HCT116 (cell line): ENCODE measurements at regions not wholly inside any gene's neighbourhood (a gene's known extent, or its start where the extent isn't known, plus 50 kb on each side); places are given as distances from the start of the nearest gene placed in this dataset.
A peak's percentile ranks its signal among the peaks of the same experiment; 100 is the strongest.

Experiments used
- ATAC-seq: fragments of 200-7000 bp; cut with Tn5 transposase; 2 replicates; pipeline ENCODE4 v1.9.1; 2020; ENCODE audit warnings: mild to moderate bottlenecking, moderate library complexity
- BruUV-seq: library from RNA; stranded (reverse); fragments of 400-500 nt; replicated peaks from 2 replicates; lab custom pipeline; 2021; lab: Mats Ljungman, UMichigan
- CTCF ChIA-PET: fragments of 300-600 bp; sonication (Branson Sonifier 250); formaldehyde crosslinking; loops from one replicate; lab custom pipeline; 2021; ENCODE audit warnings: antibody characterized with exemption; lab: Charles Lee
- POLR2A ChIA-PET: fragments of 300-600, 350-600 bp; sonication (Branson Sonifier 250); formaldehyde crosslinking; loops from one replicate; lab custom pipeline; 2021; ENCODE audit warnings: antibody characterized with exemption; lab: Charles Lee
- RAD21 ChIA-PET, 2 experiments: fragments of 300-600 bp; sonication (Branson Sonifier 250); formaldehyde crosslinking; loops; one replicate each; lab custom pipeline; 2023; ENCODE audit warnings: low total read pairs in 2 of 2; ENCODE audit not compliant: uncharacterized antibody in 2 of 2, unreplicated experiment in 2 of 2, low non-redundant PET in 1 of 2; lab: Charles Lee
- DNase-seq: peaks from one replicate; pipeline ENCODE4 v3.0.0-alpha.2; 2010; ENCODE audit warnings: low read depth, low spot score
- H2AFZ ChIP-seq: fragments of 200-600 bp; shearing (Covaris generic), sonication (generic); 2 replicates; pipeline ENCODE4 v1.6.1; 2017; ENCODE audit warnings: low read depth, mixed run types, mixed read lengths, antibody characterized with exemption, low read length; ENCODE audit not compliant: poor library complexity, severe bottlenecking
- H3K27ac ChIP-seq: 2 replicates; pipeline ENCODE4 v1.5.1; 2012; ENCODE audit warnings: low read depth, low read length
- H3K27me3 ChIP-seq: fragments of 200-600 bp; sonication (generic); 2 replicates; pipeline ENCODE4 v1.6.1; 2016; ENCODE audit warnings: mixed run types, low read length, mixed read lengths; ENCODE audit not compliant: insufficient read depth
- H3K36me3 ChIP-seq, 2 experiments: fragments of 200-500 bp in 1 of 2; fragments of 200-600 bp in 1 of 2; sonication (Bioruptor generic) in 1 of 2; sonication (generic) in 1 of 2; 2 replicates each; pipeline versions ENCODE4 v1.5.1 to v1.6.1; 2014 to 2016; ENCODE audit warnings: low read length in 2 of 2, inconsistent platforms in 1 of 2, mixed read lengths in 1 of 2, mixed run types in 1 of 2; ENCODE audit not compliant: insufficient read depth in 2 of 2, control insufficient read depth in 1 of 2
- H3K4me1 ChIP-seq, 2 experiments: fragments of 200-600 bp in 1 of 2; sonication (generic) in 1 of 2; 2 replicates each; pipeline versions ENCODE4 v1.5.1 to v1.6.1; 2012 to 2017; ENCODE audit warnings: low read length in 2 of 2, inconsistent platforms in 1 of 2, mild to moderate bottlenecking in 1 of 2, mixed read lengths in 1 of 2, mixed run types in 1 of 2, moderate library complexity in 1 of 2; ENCODE audit not compliant: insufficient read depth in 2 of 2, control insufficient read depth in 1 of 2
- H3K4me2 ChIP-seq: fragments of 200-600 bp; sonication (generic); 2 replicates; pipeline ENCODE4 v1.6.1; 2017; ENCODE audit warnings: mixed run types, low read length, mixed read lengths
- H3K4me3 ChIP-seq, 2 experiments: fragments of 200-600 bp in 1 of 2; sonication (generic) in 1 of 2; replicated peaks in 1 of 2; 2 replicates each; pipeline ENCODE4 v1.5.1; 2011 to 2016; ENCODE audit warnings: low read length in 2 of 2, control low read depth in 1 of 2, low read depth in 1 of 2, mild to moderate bottlenecking in 1 of 2, mixed read lengths in 1 of 2, mixed run types in 1 of 2
- H3K79me2 ChIP-seq: fragments of 200-600 bp; sonication (generic); 2 replicates; pipeline ENCODE4 v1.6.1; 2017; ENCODE audit warnings: mild to moderate bottlenecking, mixed run types, low read length, moderate library complexity, mixed read lengths; ENCODE audit not compliant: insufficient read depth
- H3K9ac ChIP-seq: fragments of 200-600 bp; sonication (generic); 2 replicates; pipeline ENCODE4 v1.6.1; 2016; ENCODE audit warnings: low read length, mixed read lengths
- H3K9me2 ChIP-seq: fragments of 200-600 bp; sonication (generic), shearing (Covaris generic); 2 replicates; pipeline ENCODE4 v1.6.1; 2017; ENCODE audit warnings: mixed run types, mild to moderate bottlenecking, moderate library complexity; ENCODE audit not compliant: insufficient read depth
- H3K9me3 ChIP-seq, 2 experiments: fragments of 200-500 bp in 1 of 2; fragments of 200-600 bp in 1 of 2; sonication (Bioruptor generic) in 1 of 2; sonication (generic) in 1 of 2; 2 replicates each; pipeline ENCODE4 v1.6.1; 2014 to 2017; ENCODE audit warnings: low read length in 2 of 2, mixed read lengths in 2 of 2, inconsistent platforms in 1 of 2, low read depth in 1 of 2, mild to moderate bottlenecking in 1 of 2, mixed run types in 1 of 2, moderate library complexity in 1 of 2; ENCODE audit not compliant: control insufficient read depth in 1 of 2, insufficient read depth in 1 of 2
- H4K20me1 ChIP-seq: fragments of 200-600 bp; sonication (generic), shearing (Covaris generic); 2 replicates; pipeline ENCODE4 v1.6.1; 2017; ENCODE audit warnings: mixed run types, mild to moderate bottlenecking, moderate library complexity; ENCODE audit not compliant: insufficient read depth
- ATF3 ChIP-seq: IDR thresholded peaks from 2 replicates; pipeline ENCODE4 v1.6.1; 2012
- CBX3 ChIP-seq: IDR thresholded peaks from 2 replicates; pipeline ENCODE4 v1.6.1; 2012; ENCODE audit warnings: low read depth
- CEBPB ChIP-seq: IDR thresholded peaks from 2 replicates; pipeline ENCODE4 v1.6.1; 2012; ENCODE audit warnings: low read depth
- EGR1 ChIP-seq: IDR thresholded peaks from 2 replicates; pipeline ENCODE4 v1.6.1; 2012; ENCODE audit warnings: low read depth
- EZH2phosphoT487 ChIP-seq: fragments of 200-600 bp; IDR thresholded peaks from 2 replicates; pipeline ENCODE4 v1.6.1; 2018; ENCODE audit warnings: antibody characterized with exemption, borderline replicate concordance
- FOSL1 ChIP-seq: IDR thresholded peaks from 2 replicates; pipeline ENCODE4 v1.6.1; 2012; ENCODE audit warnings: low read depth
- JUND ChIP-seq: IDR thresholded peaks from 2 replicates; pipeline ENCODE4 v1.6.1; 2012
- MAX ChIP-seq: IDR thresholded peaks from 2 replicates; pipeline ENCODE4 v1.6.1; 2012
- POLR2A ChIP-seq: IDR thresholded peaks from 2 replicates; pipeline ENCODE4 v1.7.0; 2011; ENCODE audit warnings: borderline replicate concordance; ENCODE audit not compliant: insufficient read depth, insufficient read length; ENCODE audit errors: extremely low read depth
- POLR2AphosphoS5 ChIP-seq: IDR thresholded peaks from 2 replicates; pipeline ENCODE4 v1.6.1; 2011; ENCODE audit warnings: mild to moderate bottlenecking, low read depth, low read length, moderate library complexity
- REST ChIP-seq: IDR thresholded peaks from 2 replicates; pipeline ENCODE4 v1.6.1; 2012; ENCODE audit warnings: low read depth
- SIN3A ChIP-seq: IDR thresholded peaks from 2 replicates; pipeline ENCODE4 v1.6.1; 2012; ENCODE audit warnings: low read depth
- SP1 ChIP-seq: IDR thresholded peaks from 2 replicates; pipeline ENCODE4 v1.6.1; 2012; ENCODE audit warnings: low read depth
- TCF7L2 ChIP-seq: IDR thresholded peaks from 2 replicates; pipeline ENCODE4 v1.7.0; 2011; ENCODE audit warnings: borderline replicate concordance, inconsistent platforms; ENCODE audit not compliant: insufficient read depth, insufficient read length; ENCODE audit errors: extremely low read depth
- YY1 ChIP-seq: IDR thresholded peaks from 2 replicates; pipeline ENCODE4 v1.6.1; 2011; ENCODE audit warnings: low read length, low read depth, moderate library complexity, mild to moderate bottlenecking; ENCODE audit not compliant: insufficient replicate concordance; ENCODE audit errors: extremely low read depth
- ZBTB33 ChIP-seq: IDR thresholded peaks from 2 replicates; pipeline ENCODE4 v1.6.1; 2011; ENCODE audit warnings: mild to moderate bottlenecking, low read length, moderate library complexity; ENCODE audit not compliant: insufficient replicate concordance; ENCODE audit errors: extremely low read depth
- ZFX ChIP-seq: fragments of 450-650 bp; IDR thresholded peaks from 2 replicates; pipeline ENCODE4 v1.6.1; 2017
- ZNF274 ChIP-seq: fragments of 200-500 bp; sonication (Bioruptor generic); IDR thresholded peaks from 2 replicates; pipeline ENCODE4 v1.6.1; 2014; ENCODE audit warnings: mild to moderate bottlenecking, low read depth, low read length, inconsistent platforms
- intact Hi-C: fragments of 100-400 bp; cut with micrococcal nuclease; formaldehyde crosslinking; loops from 2 replicates; pipeline ENCODE4 v1.10.0; 2022

- TF ChIP-seq POLR2AphosphoS5: no peak
- no peak for TF ChIP-seq CBX3
- TF ChIP-seq CEBPB: no peak
- no peak for TF ChIP-seq YY1
- no peak for TF ChIP-seq FOSL1
- TF ChIP-seq POLR2A: no peak
- no peak for TF ChIP-seq REST
- TF ChIP-seq SIN3A: no peak
- no peak for TF ChIP-seq JUND
These were observed 522.5 kb upstream of the LRRN3 start (continued) for GRCh38 chr7:110568388-110568787.

- H3K27ac ChIP-seq: no peak overlapping the region
- no peak overlapping the region for H2AFZ ChIP-seq
- no peaks in the 10 kb centered on the region for H3K9me3 ChIP-seq
- H3K9me2 ChIP-seq: no peaks in the 10 kb centered on the region
- no TSS peak for BruUV-seq
- intact Hi-C loops: no loop called here
- no peaks in the 10 kb centered on the region for H4K20me1 ChIP-seq
- no peak overlapping the region for H3K4me3 ChIP-seq
- no peaks in the 10 kb centered on the region for H3K79me2 ChIP-seq
- no peaks in the 10 kb centered on the region for H3K36me3 ChIP-seq
- POLR2A ChIA-PET: no interaction called here
- no peak overlapping the region for H3K4me2 ChIP-seq
- DNase-seq (peak; percentile 4), ATAC-seq (no peak)
- H3K4me1 ChIP-seq: peaks cover 0 to 7% of the 10 kb centered on the region in 2 experiments; a peak in 2 of 4 replicates
- RAD21 ChIA-PET: no interaction called here
- TF ChIP-seq ZNF274: no peak
- TF ChIP-seq POLR2A: no peak
- no peak for TF ChIP-seq ZFX
- no peak for TF ChIP-seq SP1
- no peak for TF ChIP-seq EZH2phosphoT487
- TF ChIP-seq FOSL1: no peak
- no peak for TF ChIP-seq EGR1
- no peak for TF ChIP-seq ATF3
- no peak for TF ChIP-seq CBX3
- TF ChIP-seq CEBPB: no peak
- TF ChIP-seq TCF7L2: no peak
- no peak for TF ChIP-seq YY1
- no peak for TF ChIP-seq MAX
- TF ChIP-seq ZBTB33: no peak
- TF ChIP-seq SIN3A: no peak
- no peaks in the 10 kb centered on the region for H3K27me3 ChIP-seq
- no peak overlapping the region for H3K9ac ChIP-seq
- CTCF ChIA-PET: no interaction called here
These were observed 522.0 kb upstream of the LRRN3 start for GRCh38 chr7:110568932-110569331.
